ENCODE measurements at regions not wholly inside any gene's neighbourhood (a gene's known extent, or its start where the extent isn't known, plus 50 kb on each side); places are given as distances from the start of the nearest gene placed in this dataset.

GRCh38 chr2:21356857-21357255, 233.1 kb downstream of the TDRD15 start:
- Histone ChIP-seq H3K27me3 (ENCODE audit: insufficient read depth, low read length) (no peaks in the 10 kb centered on the region), H3K9me2 (ENCODE audit: insufficient read depth) (no peaks in the 10 kb centered on the region), H3K36me3 (ENCODE audit: control insufficient read depth in 1 of 2, insufficient read depth in 2 of 2, low read length in 2 of 2) (no peaks in the 10 kb centered on the region), H3K4me2 (ENCODE audit: low read length) (no peak overlapping the region), H3K9ac (ENCODE audit: low read length) (no peak overlapping the region), H3K9me3 (ENCODE audit: control insufficient read depth in 1 of 2, insufficient read depth in 1 of 2, low read depth in 1 of 2, low read length in 2 of 2) (no peaks in the 10 kb centered on the region), H3K4me3 (replicated peaks in 1 of 2; ENCODE audit: low read depth in 1 of 2, low read length in 2 of 2) (no peak overlapping the region), H2AFZ (ENCODE audit: low read depth, low read length, poor library complexity, severe bottlenecking) (no peak overlapping the region), H4K20me1 (ENCODE audit: insufficient read depth) (no peaks in the 10 kb centered on the region), H3K4me1 (ENCODE audit: control insufficient read depth in 1 of 2, insufficient read depth in 2 of 2, low read length in 2 of 2) (no peaks in the 10 kb centered on the region), H3K27ac (ENCODE audit: low read depth, low read length) (no peak overlapping the region), H3K79me2 (ENCODE audit: insufficient read depth, low read length) (no peaks in the 10 kb centered on the region)
- ATAC-seq (no peak), DNase-seq (ENCODE audit: low read depth, low spot score) (no peak)
- RAD21 ChIA-PET (ENCODE audit: low non-redundant PET in 1 of 2, low total read pairs in 2 of 2, uncharacterized antibody in 2 of 2, unreplicated experiment in 2 of 2): no interaction called here
- BruUV-seq (replicated peaks): no TSS peak
- CTCF ChIA-PET: no interaction called here
- TF ChIP-seq, protein P1, sequence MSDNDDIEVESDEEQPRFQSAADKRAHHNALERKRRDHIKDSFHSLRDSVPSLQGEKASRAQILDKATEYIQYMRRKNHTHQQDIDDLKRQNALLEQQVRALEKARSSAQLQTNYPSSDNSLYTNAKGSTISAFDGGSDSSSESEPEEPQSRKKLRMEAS (IDR thresholded peaks at IDR 0.05): no peak
- TF ChIP-seq, protein P2, sequence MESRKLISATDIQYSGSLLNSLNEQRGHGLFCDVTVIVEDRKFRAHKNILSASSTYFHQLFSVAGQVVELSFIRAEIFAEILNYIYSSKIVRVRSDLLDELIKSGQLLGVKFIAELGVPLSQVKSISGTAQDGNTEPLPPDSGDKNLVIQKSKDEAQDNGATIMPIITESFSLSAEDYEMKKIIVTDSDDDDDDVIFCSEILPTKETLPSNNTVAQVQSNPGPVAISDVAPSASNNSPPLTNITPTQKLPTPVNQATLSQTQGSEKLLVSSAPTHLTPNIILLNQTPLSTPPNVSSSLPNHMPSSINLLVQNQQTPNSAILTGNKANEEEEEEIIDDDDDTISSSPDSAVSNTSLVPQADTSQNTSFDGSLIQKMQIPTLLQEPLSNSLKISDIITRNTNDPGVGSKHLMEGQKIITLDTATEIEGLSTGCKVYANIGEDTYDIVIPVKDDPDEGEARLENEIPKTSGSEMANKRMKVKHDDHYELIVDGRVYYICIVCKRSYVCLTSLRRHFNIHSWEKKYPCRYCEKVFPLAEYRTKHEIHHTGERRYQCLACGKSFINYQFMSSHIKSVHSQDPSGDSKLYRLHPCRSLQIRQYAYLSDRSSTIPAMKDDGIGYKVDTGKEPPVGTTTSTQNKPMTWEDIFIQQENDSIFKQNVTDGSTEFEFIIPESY (IDR thresholded peaks at IDR 0.05; ENCODE audit: extremely low read depth, insufficient replicate concordance, low read length): no peak
- TF ChIP-seq CTCF (IDR thresholded peaks at IDR 0.05 in 2 of 3, conservative IDR thresholded peaks at IDR 0.05 in 1 of 3; ENCODE audit: borderline replicate concordance in 1 of 3, insufficient read depth in 1 of 3, low read depth in 2 of 3, low read length in 2 of 3) (no peak), EZH2phosphoT487 (IDR thresholded peaks at IDR 0.05; ENCODE audit: borderline replicate concordance) (no peak), EGR1 (IDR thresholded peaks at IDR 0.05; ENCODE audit: low read depth) (no peak), ELF1 (IDR thresholded peaks at IDR 0.05; ENCODE audit: borderline replicate concordance, low read depth) (no peak), YY1 (IDR thresholded peaks at IDR 0.05; ENCODE audit: extremely low read depth, insufficient replicate concordance, low read depth, low read length) (no peak), REST (IDR thresholded peaks at IDR 0.05; ENCODE audit: low read depth) (no peak), RAD21 (IDR thresholded peaks at IDR 0.05; ENCODE audit: low read depth) (no peak), POLR2AphosphoS5 (IDR thresholded peaks at IDR 0.05; ENCODE audit: low read depth, low read length) (no peak), CEBPB (IDR thresholded peaks at IDR 0.05; ENCODE audit: low read depth) (no peak), SP1 (IDR thresholded peaks at IDR 0.05; ENCODE audit: low read depth) (no peak), EZH2 (IDR thresholded peaks at IDR 0.05) (no peak), ATF3 (IDR thresholded peaks at IDR 0.05) (no peak), SIN3A (IDR thresholded peaks at IDR 0.05; ENCODE audit: low read depth) (no peak), FOSL1 (IDR thresholded peaks at IDR 0.05; ENCODE audit: low read depth) (no peak)
- intact Hi-C loops (cut with micrococcal nuclease): no loop called here
- POLR2A ChIA-PET: no interaction called here
